CD8-positive, alpha-beta memory T cell (primary cell): ENCODE measurements at regions not wholly inside any gene's neighbourhood (a gene's known extent, or its start where the extent isn't known, plus 50 kb on each side); places are given as distances from the start of the nearest gene placed in this dataset.
A peak's percentile ranks its signal among the peaks of the same experiment; 100 is the strongest.
"Not testable (repeated sequence)": the region's sequence is repeated elsewhere in the genome, so short reads cannot be mapped to it uniquely, and the experiment has no call there.

ENCODE experiments used
- CTCF ChIA-PET: fragments of 350-600 bp; sonication (Branson Sonifier 250); formaldehyde crosslinking; loops from one replicate; lab custom pipeline; 2021; ENCODE audit warnings: antibody characterized with exemption; lab: Charles Lee
- POLR2A ChIA-PET: fragments of 350-600 bp; sonication (Branson Sonifier 250); formaldehyde crosslinking; loops from one replicate; lab custom pipeline; 2021; ENCODE audit warnings: antibody characterized with exemption; lab: Charles Lee
- DNase-seq, 5 donors: peaks; one replicate each; pipeline versions ENCODE4 v3.0.0 to v3.0.0-alpha.2; 2020 to 2022; ENCODE audit warnings: mixed read lengths in 1 of 5
- H3K27ac ChIP-seq: one replicate; pipeline ENCODE4 v1.7.0; 2013; ENCODE audit warnings: low read depth, mild to moderate bottlenecking, low read length, moderate library complexity
- H3K27me3 ChIP-seq: 2 replicates; pipeline ENCODE4 v1.7.0; 2013; ENCODE audit warnings: low read length, mild to moderate bottlenecking; ENCODE audit not compliant: insufficient read depth, poor library complexity, severe bottlenecking
- H3K36me3 ChIP-seq: 2 replicates; pipeline ENCODE4 v1.7.0; 2013; ENCODE audit warnings: mild to moderate bottlenecking, low read length, moderate library complexity; ENCODE audit not compliant: insufficient read depth
- H3K4me1 ChIP-seq: 2 replicates; pipeline ENCODE4 v1.7.0; 2013; ENCODE audit warnings: mild to moderate bottlenecking, low read length, moderate library complexity; ENCODE audit not compliant: insufficient read depth
- H3K4me3 ChIP-seq: 2 replicates; pipeline ENCODE4 v1.7.0; 2013; ENCODE audit warnings: mild to moderate bottlenecking, low read length
- H3K9me3 ChIP-seq: 2 replicates; pipeline ENCODE4 v1.7.0; 2013; ENCODE audit warnings: mild to moderate bottlenecking, low read length
- H3K27ac Mint-ChIP-seq, 8 donors: one replicate each; pipeline ENCODE4 v1.8.0; 2020 to 2021; ENCODE audit warnings: mixed read lengths in 8 of 8, mild to moderate bottlenecking in 6 of 8, inconsistent platforms in 3 of 8, moderate library complexity in 3 of 8
- H3K27me3 Mint-ChIP-seq, 2 donors: one replicate each; pipeline ENCODE4 v1.8.0; 2020 to 2021; ENCODE audit warnings: mixed read lengths in 2 of 2, mild to moderate bottlenecking in 1 of 2, moderate library complexity in 1 of 2
- H3K36me3 Mint-ChIP-seq, 3 donors: one replicate each; pipeline ENCODE4 v1.8.0; 2020 to 2021; ENCODE audit warnings: mixed read lengths in 3 of 3, inconsistent platforms in 1 of 3, mild to moderate bottlenecking in 1 of 3
- H3K4me1 Mint-ChIP-seq, 3 donors: one replicate each; pipeline ENCODE4 v1.8.0; 2020 to 2021; ENCODE audit warnings: mixed read lengths in 3 of 3, inconsistent platforms in 1 of 3, mild to moderate bottlenecking in 1 of 3
- H3K4me3 Mint-ChIP-seq, 7 donors: one replicate each; pipeline ENCODE4 v1.8.0; 2020 to 2021; ENCODE audit warnings: mixed read lengths in 7 of 7, mild to moderate bottlenecking in 6 of 7, moderate library complexity in 4 of 7, inconsistent platforms in 2 of 7
- H3K9me3 Mint-ChIP-seq, 5 donors: one replicate each; pipeline ENCODE4 v1.8.0; 2020 to 2022; ENCODE audit warnings: mixed read lengths in 5 of 5, mild to moderate bottlenecking in 3 of 5, moderate library complexity in 2 of 5, inconsistent platforms in 1 of 5

- H3K27ac Mint-ChIP-seq = no peak overlapping the region
- peaks cover 0 to 9% (median 0%) of the 10 kb centered on the region in 5 donors for H3K9me3 Mint-ChIP-seq
- no peak overlapping the region for H3K4me3 Mint-ChIP-seq
- no peaks in the 10 kb centered on the region for H3K4me1 Mint-ChIP-seq
- Histone ChIP-seq H3K27me3 (no peaks in the 10 kb centered on the region), H3K9me3 (no peaks in the 10 kb centered on the region), H3K36me3 (no peaks in the 10 kb centered on the region), H3K4me3 (no peak overlapping the region), H3K4me1 (no peaks in the 10 kb centered on the region), H3K27ac (no peak overlapping the region)
- DNase-seq = no peak
- ChIA-PET POLR2A (no interaction called here), CTCF (no interaction called here)
- no peaks in the 10 kb centered on the region for H3K36me3 Mint-ChIP-seq
- peaks cover 0 to 5% of the 10 kb centered on the region in 2 donors for H3K27me3 Mint-ChIP-seq
Observed at GRCh38 chrX:117843749-117844148, 272.9 kb downstream of the KLHL13 start.

DNA sequence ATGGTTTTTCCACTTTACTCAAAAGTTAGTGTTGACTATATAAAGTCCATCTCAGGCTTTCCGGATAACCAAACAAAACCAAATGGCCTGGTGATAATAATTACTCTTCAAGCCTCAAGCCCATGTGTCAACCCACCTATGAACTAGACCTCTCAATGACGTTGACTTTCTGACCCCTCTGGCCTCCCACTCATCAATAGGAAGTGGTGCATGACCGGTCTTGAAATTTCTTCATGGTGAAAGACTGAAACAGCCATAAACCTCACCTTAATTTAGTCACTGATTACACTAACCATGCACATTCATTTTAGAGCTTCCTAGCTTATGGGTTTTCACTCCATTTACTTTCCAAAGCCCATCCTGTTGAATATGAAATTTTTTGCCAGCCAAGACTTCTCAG, 276.0 kb downstream of the KLHL13 start:
- ChIA-PET POLR2A (no interaction called here), CTCF (no interaction called here)
- peaks cover 2 to 9% (median 5%) of the 10 kb centered on the region in 5 donors for H3K9me3 Mint-ChIP-seq
- Histone ChIP-seq H3K27me3 (no peaks in the 10 kb centered on the region), H3K27ac (no peak overlapping the region), H3K4me3 (no peak overlapping the region), H3K9me3 (no peaks in the 10 kb centered on the region), H3K36me3 (no peaks in the 10 kb centered on the region), H3K4me1 (no peaks in the 10 kb centered on the region)
- DNase-seq = no peak
- H3K36me3 Mint-ChIP-seq = no peaks in the 10 kb centered on the region
- H3K4me3 Mint-ChIP-seq = no peak overlapping the region
- H3K4me1 Mint-ChIP-seq = no peaks in the 10 kb centered on the region
- H3K27me3 Mint-ChIP-seq = peaks cover 0 to 8% of the 10 kb centered on the region in 2 donors
- no peak overlapping the region for H3K27ac Mint-ChIP-seq

DNA sequence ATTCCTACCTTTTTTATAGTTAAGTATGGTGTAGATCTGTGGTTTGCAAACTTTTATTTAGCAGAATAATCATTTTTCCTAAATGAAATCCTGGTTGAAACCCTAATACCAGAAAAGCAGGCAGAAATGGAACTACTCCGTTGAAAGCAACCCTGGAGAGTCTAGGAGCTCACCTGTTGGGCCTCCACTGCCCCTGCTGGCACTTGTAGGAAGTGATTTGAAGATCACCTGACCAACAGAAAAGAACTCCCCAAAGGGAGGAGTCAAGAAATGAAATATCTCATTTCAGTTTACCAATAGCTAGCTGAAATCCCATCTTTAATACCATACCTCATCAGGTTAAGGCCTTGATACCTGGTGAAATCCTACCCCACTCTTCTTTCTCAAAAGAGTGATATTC, 277.1 kb downstream of the KLHL13 start:
- CTCF ChIA-PET = no interaction called here
- Mint-ChIP-seq H3K4me1 (no peaks in the 10 kb centered on the region), H3K4me3 (no peak overlapping the region), H3K36me3 (no peaks in the 10 kb centered on the region), H3K27me3 (peaks cover 0 to 6% of the 10 kb centered on the region in 2 donors), H3K9me3 (peaks cover 2 to 9% (median 5%) of the 10 kb centered on the region in 5 donors), H3K27ac (no peak overlapping the region)
- no peaks in the 10 kb centered on the region for H3K27me3 ChIP-seq
- DNase-seq = no peak
- POLR2A ChIA-PET = no interaction called here
- H3K4me3 ChIP-seq = no peak overlapping the region
- no peaks in the 10 kb centered on the region for H3K9me3 ChIP-seq
- H3K27ac ChIP-seq = no peak overlapping the region
- no peaks in the 10 kb centered on the region for H3K4me1 ChIP-seq
- no peaks in the 10 kb centered on the region for H3K36me3 ChIP-seq

DNA sequence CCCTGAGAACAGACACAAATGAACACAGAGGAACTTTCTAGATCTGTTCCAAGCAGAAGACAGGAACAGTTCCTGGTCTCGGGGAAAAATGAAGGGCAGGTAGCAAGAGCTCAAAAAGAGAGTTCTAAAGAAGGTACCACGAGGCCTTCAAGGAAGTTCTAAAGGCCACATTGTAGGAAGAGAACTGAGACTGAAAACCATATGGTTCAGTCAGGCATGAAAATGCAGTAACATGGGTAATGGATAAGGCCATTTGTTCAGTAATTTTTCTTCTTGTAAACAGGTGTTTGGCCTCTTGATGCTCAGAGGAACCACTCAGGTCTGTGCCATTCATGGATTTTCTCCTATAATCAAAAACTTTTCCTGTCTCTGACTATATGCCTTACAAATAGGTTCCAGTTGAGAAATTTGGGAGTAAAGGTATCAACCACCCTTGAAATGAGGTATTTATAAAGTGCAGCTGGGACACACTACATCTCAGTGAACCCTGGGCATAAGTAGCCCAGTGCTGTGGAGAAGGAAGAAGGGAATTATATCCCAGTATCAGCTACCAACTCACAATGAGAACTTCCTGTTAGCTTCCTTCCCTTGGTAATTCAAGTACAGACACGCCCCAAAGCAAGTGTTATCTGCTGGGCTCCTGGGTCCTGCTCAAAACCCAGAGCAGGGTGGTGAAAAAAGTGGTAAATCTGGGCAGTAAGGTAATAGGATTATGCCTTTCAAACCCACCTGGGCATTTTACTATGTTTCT, 277.9 kb downstream of the KLHL13 start:
- no peak for DNase-seq
- H3K9me3 Mint-ChIP-seq = peaks cover 2 to 8% (median 5%) of the 10 kb centered on the region in 5 donors
- no peak overlapping the region for H3K4me3 Mint-ChIP-seq
- ChIA-PET CTCF (no interaction called here), POLR2A (no interaction called here)
- no peak overlapping the region for H3K27ac Mint-ChIP-seq
- Histone ChIP-seq H3K9me3 (no peaks in the 10 kb centered on the region), H3K27ac (no peak overlapping the region), H3K27me3 (no peaks in the 10 kb centered on the region), H3K36me3 (no peaks in the 10 kb centered on the region), H3K4me3 (no peak overlapping the region), H3K4me1 (no peaks in the 10 kb centered on the region)
- peaks cover 0 to 6% of the 10 kb centered on the region in 2 donors for H3K27me3 Mint-ChIP-seq
- H3K4me1 Mint-ChIP-seq = no peaks in the 10 kb centered on the region
- H3K36me3 Mint-ChIP-seq = no peaks in the 10 kb centered on the region

- no peaks in the 10 kb centered on the region for H3K4me1 Mint-ChIP-seq
- H3K9me3 ChIP-seq = no peaks in the 10 kb centered on the region
Observed at GRCh38 chrX:117835034-117835433, 281.6 kb downstream of the KLHL13 start.

GRCh38 chrX:117834076-117834475, 282.5 kb downstream of the KLHL13 start:
- no peaks in the 10 kb centered on the region for H3K36me3 Mint-ChIP-seq
- Histone ChIP-seq H3K27me3 (no peaks in the 10 kb centered on the region), H3K27ac (no peak overlapping the region), H3K4me1 (no peaks in the 10 kb centered on the region), H3K36me3 (no peaks in the 10 kb centered on the region), H3K4me3 (no peak overlapping the region), H3K9me3 (no peaks in the 10 kb centered on the region)
- peaks cover 0 to 13% (median 4%) of the 10 kb centered on the region in 5 donors for H3K9me3 Mint-ChIP-seq
- CTCF ChIA-PET = no interaction called here
- peaks cover 0 to 3% of the 10 kb centered on the region in 2 donors for H3K27me3 Mint-ChIP-seq
- POLR2A ChIA-PET = no interaction called here
- no peaks in the 10 kb centered on the region for H3K4me1 Mint-ChIP-seq
- H3K4me3 Mint-ChIP-seq = no peak overlapping the region
- DNase-seq = no peak
- peak overlapping the region in 1 of 8 donors; percentile 47 for H3K27ac Mint-ChIP-seq

More at GRCh38 chrX:117835034-117835433, 281.6 kb downstream of the KLHL13 start:
- no peak overlapping the region for H3K27ac Mint-ChIP-seq
- POLR2A ChIA-PET = no interaction called here
- peaks cover 0 to 13% (median 4%) of the 10 kb centered on the region in 5 donors for H3K9me3 Mint-ChIP-seq
- Histone ChIP-seq H3K27me3 (no peaks in the 10 kb centered on the region), H3K27ac (no peak overlapping the region), H3K36me3 (no peaks in the 10 kb centered on the region), H3K4me1 (no peaks in the 10 kb centered on the region), H3K4me3 (no peak overlapping the region)
- H3K36me3 Mint-ChIP-seq = no peaks in the 10 kb centered on the region
- peak overlapping the region in 1 of 7 donors; percentile 52 for H3K4me3 Mint-ChIP-seq
- DNase-seq = no peak
- CTCF ChIA-PET = no interaction called here
- peaks cover 0 to 3% of the 10 kb centered on the region in 2 donors for H3K27me3 Mint-ChIP-seq

DNA sequence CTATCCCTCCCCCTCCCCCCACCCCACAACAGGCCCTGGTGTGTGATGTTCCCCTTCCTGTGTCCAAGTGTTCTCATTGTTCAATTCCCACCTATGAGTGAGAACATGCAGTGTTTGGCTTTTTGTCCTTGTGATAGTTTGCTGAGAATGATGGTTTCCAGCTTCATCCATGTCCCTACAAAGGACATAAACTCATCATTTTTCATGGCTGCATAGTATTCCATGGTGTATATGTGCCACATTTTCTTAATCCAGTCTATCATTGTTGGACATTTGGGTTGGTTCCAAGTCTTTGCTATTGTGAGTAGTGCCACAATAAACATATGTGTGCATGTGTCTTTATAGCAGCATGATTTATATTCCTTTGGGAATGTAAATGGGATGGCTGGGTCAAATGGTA, 295.1 kb downstream of the KLHL13 start:
- H3K27me3 ChIP-seq, H3K36me3 ChIP-seq, H3K4me1 Mint-ChIP-seq, CTCF ChIA-PET, H3K4me1 ChIP-seq, POLR2A ChIA-PET, H3K27ac ChIP-seq, DNase-seq, H3K27me3 Mint-ChIP-seq, H3K9me3 ChIP-seq, H3K27ac Mint-ChIP-seq, H3K4me3 ChIP-seq, H3K36me3 Mint-ChIP-seq, H3K4me3 Mint-ChIP-seq: not testable (repeated sequence)
- H3K9me3 Mint-ChIP-seq = peaks cover 0 to 16% (median 3%) of the 10 kb centered on the region in 5 donors

GRCh38 chrX:117808426-117808825, 308.2 kb downstream of the KLHL13 start:
- Mint-ChIP-seq H3K4me3 (no peak overlapping the region), H3K9me3 (peaks cover 0 to 17% (median 5%) of the 10 kb centered on the region in 5 donors), H3K27ac (no peak overlapping the region), H3K27me3 (no peaks in the 10 kb centered on the region), H3K36me3 (no peaks in the 10 kb centered on the region), H3K4me1 (no peaks in the 10 kb centered on the region)
- Histone ChIP-seq H3K9me3 (no peaks in the 10 kb centered on the region), H3K27me3 (no peaks in the 10 kb centered on the region), H3K27ac (no peak overlapping the region), H3K36me3 (no peaks in the 10 kb centered on the region), H3K4me3 (no peak overlapping the region), H3K4me1 (no peaks in the 10 kb centered on the region)
- POLR2A ChIA-PET = no interaction called here
- no peak for DNase-seq
- CTCF ChIA-PET = no interaction called here
